Heart left ventricle (tissue), 16 donors: ENCODE measurements at regions not wholly inside any gene's neighbourhood (a gene's known extent, or its start where the extent isn't known, plus 50 kb on each side); places are given as distances from the start of the nearest gene placed in this dataset.
"Not testable (repeated sequence)": the region's sequence is repeated elsewhere in the genome, so short reads cannot be mapped to it uniquely, and the experiment has no call there.

Source experiments
- ATAC-seq, 4 donors: fragments of 200-7000 bp; cut with Tn5 transposase; one replicate each; pipeline ENCODE4 v1.9.1; 2020 to 2022; ENCODE audit warnings: moderate library complexity in 4 of 4, mild to moderate bottlenecking in 3 of 4, moderate number of reproducible peaks in 1 of 4
- DNase-seq, 5 donors: peaks; one replicate each; pipeline ENCODE4 v3.0.0-alpha.2; 2020
- H3K27ac ChIP-seq, 12 donors: fragments of 200-600 bp; sonication (generic) in 4 of 12; one replicate each; pipeline versions ENCODE4 v1.5.0 to v1.8.0; 2016 to 2022; ENCODE audit warnings: mild to moderate bottlenecking in 2 of 12
- H3K27me3 ChIP-seq, 9 donors: fragments of 200-600 bp; sonication (generic) in 2 of 9; one replicate each; pipeline versions ENCODE4 v1.5.1 to v1.8.0; 2016 to 2022; ENCODE audit warnings: mild to moderate bottlenecking in 3 of 9
- H3K36me3 ChIP-seq, 9 donors: fragments of 200-600 bp; sonication (generic) in 2 of 9; one replicate each; pipeline versions ENCODE4 v1.5.0 to v1.8.0; 2018 to 2022; ENCODE audit warnings: mild to moderate bottlenecking in 2 of 9
- H3K4me1 ChIP-seq, 12 donors: fragments of 200-600 bp; sonication (generic) in 4 of 12; one replicate each; pipeline versions ENCODE4 v1.5.0 to v1.8.0; 2016 to 2022; ENCODE audit warnings: mild to moderate bottlenecking in 3 of 12
- H3K4me3 ChIP-seq, 12 donors: fragments of 200-600 bp; sonication (generic) in 4 of 12; one replicate each; pipeline versions ENCODE4 v1.5.0 to v1.8.0; 2017 to 2022; ENCODE audit warnings: mild to moderate bottlenecking in 9 of 12, moderate library complexity in 4 of 12
- H3K9me3 ChIP-seq, 12 donors: fragments of 200-600 bp; sonication (generic) in 4 of 12; one replicate each; pipeline versions ENCODE4 v1.5.0 to v1.8.0; 2016 to 2022; ENCODE audit warnings: mild to moderate bottlenecking in 1 of 12
- CTCF ChIP-seq, 12 donors: fragments of 200-600 bp; sonication (generic) in 4 of 12; IDR thresholded peaks; one replicate each; pipeline versions ENCODE4 v1.5.0 to v1.8.0; 2018 to 2022; ENCODE audit warnings: antibody characterized with exemption in 12 of 12, mild to moderate bottlenecking in 5 of 12
- POLR2A ChIP-seq, 2 donors: fragments of 450-650 bp; IDR thresholded peaks; one replicate each; pipeline ENCODE4 v1.6.1; 2017; ENCODE audit warnings: antibody characterized with exemption in 2 of 2, mild to moderate bottlenecking in 2 of 2, moderate library complexity in 2 of 2
- WGBS, 4 donors: extraction: QIAGEN DNeasy Blood & Tissue Kit in 2 of 4; methylation state at CpG; one replicate each; pipeline versions ENCODE4 v1.1.5 to v1.1.7; 2013 to 2018; 5-methylcytosine and 5-hydroxymethylcytosine counted together
- intact Hi-C, 10 donors: fragments of 100-400 bp; cut with DNase I; formaldehyde crosslinking; loops; one replicate each; pipeline versions ENCODE4 v1.11.1 to v1.14.2; 2022
- donor health status: ischemic (EF 13 %, LVEDD 7.1; RV severe dilation, severe dysfunction).
- donor health status: healthy with polysubstance abuse.
- donor health status: DM: no; HTN: yes; CAD: no.
- donor health status: DM: no; HTN: no; CAD: no.
- donor health status: ischemic (EF 25% LVEDD 6.9; RV normal size, moderate dysfunction).
- donor health status: ischemic (EF 25% LVEDD 5.7; RV mildly dilated, moderate dysfunction).
- donor health status: healthy.
- donor health status: DM: yes; HTN: yes; CAD: no.
- donor health status: ischemic (EF 35%, LVEDD 5.7; RV mildly dilated, moderate dysfunction).
- donor health status: nonischemic (EF 11% LVEDD 7.7; RV severe dilation, severe dysfunction).
- donor health status: DM: yes; HTN: yes; CAD: no.
- donor health status: PGD.
- donor health status: ischemic (EF 29% LVEDD 5.4; RV normal size, mild dysfunction).
- donor health status: nonischemic (EF 23%, LVEDD 6.1; RV moderate dilation, normal function).

- intact Hi-C loops = no loop called here
- DNase-seq = no peak
- H3K4me3 ChIP-seq = no peak overlapping the region
- H3K27ac ChIP-seq = no peak overlapping the region
- no peak for TF ChIP-seq CTCF (IDR thresholded peaks at IDR 0.05)
- no peak for TF ChIP-seq POLR2A (IDR thresholded peaks at IDR 0.05)
- ATAC-seq = no peak
- H3K27me3 ChIP-seq = no peaks in the 10 kb centered on the region
- WGBS, 4 donors = 73 to 89% (median 84%) methylated on average over 1 of the region's 1 CpG
- no peaks in the 10 kb centered on the region for H3K9me3 ChIP-seq
- no peaks in the 10 kb centered on the region for H3K4me1 ChIP-seq
- no peaks in the 10 kb centered on the region for H3K36me3 ChIP-seq
Measured at GRCh38 chr3:145290010-145290409, 871.0 kb downstream of the PLOD2 start.

GRCh38 chr3:145294572-145294971 is 866.4 kb downstream of the PLOD2 start:
- H3K9me3 ChIP-seq = no peaks in the 10 kb centered on the region
- H3K4me1 ChIP-seq = no peaks in the 10 kb centered on the region
- no peak for TF ChIP-seq CTCF (IDR thresholded peaks at IDR 0.05)
- TF ChIP-seq POLR2A (IDR thresholded peaks at IDR 0.05) = no peak
- H3K4me3 ChIP-seq = no peak overlapping the region
- ATAC-seq (no peak), DNase-seq (no peak)
- no peak overlapping the region for H3K27ac ChIP-seq
- intact Hi-C loops = no loop called here
- H3K27me3 ChIP-seq = no peaks in the 10 kb centered on the region
- H3K36me3 ChIP-seq = no peaks in the 10 kb centered on the region
- whole genome bisulfite sequencing, 4 donors = 15 to 22% (median 20%) methylated on average over 1 of the region's 1 CpG

GRCh38 chr3:145307272-145307671 is 853.7 kb downstream of the PLOD2 start:
- ATAC-seq (no peak), DNase-seq (no peak)
- Histone ChIP-seq H3K27me3 (no peaks in the 10 kb centered on the region), H3K9me3 (no peaks in the 10 kb centered on the region), H3K4me3 (no peak overlapping the region), H3K27ac (no peak overlapping the region), H3K4me1 (no peaks in the 10 kb centered on the region), H3K36me3 (no peaks in the 10 kb centered on the region)
- intact Hi-C loops = loop anchor here in 1 of 10 donors (10.0 kb wide), 1 partner anchor 548 kb away; no protein-coding TSS in a partner anchor
- TF ChIP-seq CTCF (IDR thresholded peaks at IDR 0.05) (no peak), POLR2A (IDR thresholded peaks at IDR 0.05) (no peak)

- Histone ChIP-seq H3K9me3 (peaks cover 0 to 16% (median 0%) of the 10 kb centered on the region in 12 donors), H3K27ac (no peak overlapping the region), H3K36me3 (no peaks in the 10 kb centered on the region), H3K27me3 (no peaks in the 10 kb centered on the region), H3K4me3 (no peak overlapping the region), H3K4me1 (no peaks in the 10 kb centered on the region)
- 67 to 90% (median 86%) methylated on average over 2 of the region's 2 CpGs for WGBS, 4 donors
- no peak for DNase-seq
- intact Hi-C loops = no loop called here
- no peak for TF ChIP-seq POLR2A (IDR thresholded peaks at IDR 0.05)
- no peak for TF ChIP-seq CTCF (IDR thresholded peaks at IDR 0.05)
- ATAC-seq = no peak
Measured at GRCh38 chr3:145313751-145314150, 847.2 kb downstream of the PLOD2 start.

GRCh38 chr3:145316253-145316652 is 844.7 kb downstream of the PLOD2 start:
- H3K4me1 ChIP-seq, H3K4me3 ChIP-seq, H3K27me3 ChIP-seq, H3K36me3 ChIP-seq, H3K27ac ChIP-seq, intact Hi-C loops, DNase-seq, ATAC-seq: not testable (repeated sequence)
- peaks cover 0 to 17% (median 2%) of the 10 kb centered on the region in 12 donors for H3K9me3 ChIP-seq
- WGBS, 4 donors = 63 to 70% (median 70%) methylated on average over 4 of the region's 4 CpGs
